H7 (cell line): ENCODE measurements at regions not wholly inside any gene's neighbourhood (a gene's known extent, or its start where the extent isn't known, plus 50 kb on each side); places are given as distances from the start of the nearest gene placed in this dataset.

ENCODE experiments used
- DNase-seq: peaks from one replicate; pipeline ENCODE4 v3.0.0; 2012
- H3K27me3 ChIP-seq: 2 replicates; pipeline ENCODE4 v1.6.0; 2011; ENCODE audit warnings: mild to moderate bottlenecking, low read length; ENCODE audit not compliant: control insufficient read depth, insufficient read depth
- H3K36me3 ChIP-seq: replicated peaks from 2 replicates; pipeline ENCODE4 v1.5.1; 2011; ENCODE audit warnings: low read length; ENCODE audit not compliant: control insufficient read depth, insufficient read depth
- H3K4me3 ChIP-seq: 2 replicates; pipeline ENCODE4 v1.5.1; 2011; ENCODE audit warnings: low read depth, mild to moderate bottlenecking, control low read depth, low read length, moderate library complexity; ENCODE audit not compliant: insufficient read depth

GRCh38 chr1:228917342-228917741, 182.1 kb downstream of the RHOU start:
- no peaks in the 10 kb centered on the region for H3K36me3 ChIP-seq
- no peak overlapping the region for H3K4me3 ChIP-seq
- DNase-seq: no peak
- no peaks in the 10 kb centered on the region for H3K27me3 ChIP-seq

GRCh38 chr1:228917755-228918154, 182.5 kb downstream of the RHOU start:
- H3K36me3 ChIP-seq: no peaks in the 10 kb centered on the region
- no peak for DNase-seq
- no peaks in the 10 kb centered on the region for H3K27me3 ChIP-seq
- no peak overlapping the region for H3K4me3 ChIP-seq

DNA sequence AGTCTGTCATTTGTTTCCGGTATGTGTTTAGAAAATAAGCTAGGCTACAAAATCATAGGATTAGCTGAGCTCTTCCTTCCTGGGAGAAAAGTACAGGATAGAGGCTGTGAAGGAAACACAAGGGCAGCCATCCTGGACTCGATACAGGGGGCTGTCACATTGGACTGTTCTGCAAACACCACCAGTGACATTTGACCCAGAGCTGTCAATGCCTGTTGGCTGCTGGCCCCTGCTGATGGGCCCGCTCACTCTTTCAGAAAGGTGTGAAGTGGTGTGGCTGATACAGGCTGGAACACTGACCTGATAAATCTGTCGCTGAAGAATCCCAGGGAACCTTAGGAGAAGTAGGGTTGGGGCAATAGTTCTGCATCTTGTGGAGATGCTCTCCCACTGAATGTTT, 183.1 kb downstream of the RHOU start:
- H3K36me3 ChIP-seq: no peaks in the 10 kb centered on the region
- H3K27me3 ChIP-seq: no peaks in the 10 kb centered on the region
- no peak overlapping the region for H3K4me3 ChIP-seq
- no peak for DNase-seq

- Histone ChIP-seq H3K36me3 (no peaks in the 10 kb centered on the region), H3K4me3 (no peak overlapping the region), H3K27me3 (no peaks in the 10 kb centered on the region)
- no peak for DNase-seq
Observed at GRCh38 chr1:228919914-228920313, 184.6 kb downstream of the RHOU start.

DNA sequence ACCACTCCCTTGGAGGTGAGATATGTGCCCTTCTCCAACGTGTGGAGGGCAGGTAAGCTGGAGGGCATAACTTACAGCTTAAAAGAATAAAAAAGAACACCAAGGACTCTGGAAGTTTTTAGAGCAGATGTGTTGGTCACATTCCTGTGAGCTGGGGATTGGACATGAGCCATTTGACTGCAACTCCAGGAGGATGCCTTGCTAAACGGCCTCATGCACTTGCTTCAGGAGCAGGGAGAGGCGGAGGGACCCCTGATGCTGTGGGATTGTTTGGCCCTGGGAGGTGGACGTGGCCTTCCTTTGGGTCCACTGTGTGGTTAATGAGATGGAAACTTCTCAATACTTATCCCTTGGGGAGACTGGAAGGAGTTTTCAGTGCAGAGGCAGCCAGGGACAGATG, 185.6 kb downstream of the RHOU start:
- Histone ChIP-seq H3K27me3 (no peaks in the 10 kb centered on the region), H3K4me3 (no peak overlapping the region), H3K36me3 (no peaks in the 10 kb centered on the region)
- DNase-seq: no peak

DNA sequence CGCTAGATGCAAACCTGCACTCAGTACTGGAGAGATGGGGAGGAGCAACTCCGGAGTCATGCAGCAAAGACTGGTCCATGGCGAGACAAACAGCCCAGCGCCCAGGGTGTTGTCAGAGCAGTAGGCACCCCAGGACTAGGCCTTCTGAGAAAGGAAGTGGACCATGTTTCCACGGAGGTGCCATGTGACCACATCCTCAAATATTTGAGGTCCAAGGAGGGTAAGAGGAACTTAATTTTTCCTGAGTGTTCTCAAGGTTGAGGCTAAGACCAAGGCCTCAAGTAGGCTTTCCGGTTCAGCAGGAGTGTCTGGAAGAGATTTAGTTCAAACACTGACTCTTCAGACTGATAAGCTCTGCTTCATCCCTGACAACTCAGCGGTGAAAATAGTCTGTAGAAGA, 186.2 kb downstream of the RHOU start:
- no peaks in the 10 kb centered on the region for H3K36me3 ChIP-seq
- no peak overlapping the region for H3K4me3 ChIP-seq
- no peaks in the 10 kb centered on the region for H3K27me3 ChIP-seq
- no peak for DNase-seq

- no peak for DNase-seq
- Histone ChIP-seq H3K4me3 (no peak overlapping the region), H3K27me3 (no peaks in the 10 kb centered on the region), H3K36me3 (no peaks in the 10 kb centered on the region)
Observed at GRCh38 chr1:228922722-228923376, 187.6 kb downstream of the RHOU start.

DNA sequence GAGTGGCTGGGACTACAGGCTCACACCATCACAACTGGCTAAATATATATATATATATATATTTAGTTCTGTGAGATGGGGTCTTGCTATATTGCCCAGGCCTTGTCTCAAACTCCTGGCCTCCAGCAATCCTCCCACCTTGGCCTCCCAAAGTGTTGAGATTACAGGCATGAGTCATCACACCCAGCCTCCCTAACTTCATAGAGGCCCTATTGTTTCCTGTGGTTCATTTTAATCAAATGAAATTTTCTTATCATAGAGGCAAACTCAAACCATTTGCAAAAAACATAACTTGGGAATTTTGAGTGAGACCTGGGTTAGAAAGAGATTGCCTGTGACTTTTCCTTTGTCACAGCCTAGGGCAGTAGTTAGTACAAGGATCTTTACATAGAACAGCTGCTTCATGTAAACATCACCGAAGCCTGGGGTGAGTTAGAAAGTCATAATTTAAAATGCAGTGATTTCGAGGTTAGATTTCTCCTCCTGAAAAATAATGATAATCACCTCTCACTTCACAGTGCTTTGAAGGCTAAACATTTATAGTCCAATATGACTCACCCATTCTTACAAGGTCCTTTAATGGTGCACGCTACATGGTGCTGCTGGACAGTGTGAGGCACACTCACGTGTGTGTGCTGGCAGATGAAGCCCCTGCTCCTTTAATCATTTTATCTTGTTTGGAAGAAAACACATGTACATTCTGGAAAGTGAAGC, 188.9 kb downstream of the RHOU start:
- Histone ChIP-seq H3K36me3 (no peaks in the 10 kb centered on the region), H3K4me3 (no peak overlapping the region), H3K27me3 (no peaks in the 10 kb centered on the region)
- DNase-seq: no peak

DNA sequence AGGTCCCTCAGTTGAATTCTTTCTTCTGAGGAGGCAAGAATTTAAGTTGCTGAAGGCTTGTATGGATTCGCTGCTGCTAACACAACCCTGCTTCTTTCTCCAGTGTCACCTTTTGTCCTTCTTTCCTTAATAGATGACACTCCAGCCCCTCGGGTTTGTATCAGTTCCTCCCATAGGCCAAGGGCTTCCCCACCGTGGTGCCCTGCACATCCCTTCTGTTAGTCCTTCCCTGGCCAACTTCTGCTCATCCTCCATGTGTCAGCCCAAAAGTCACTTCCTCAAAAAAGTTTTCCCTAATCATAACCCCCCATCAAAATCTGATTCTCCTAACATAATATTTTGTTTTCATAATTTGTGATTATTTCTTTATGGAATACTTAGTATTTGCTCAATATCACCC, 190.4 kb downstream of the RHOU start:
- no peaks in the 10 kb centered on the region for H3K27me3 ChIP-seq
- H3K4me3 ChIP-seq: no peak overlapping the region
- no peaks in the 10 kb centered on the region for H3K36me3 ChIP-seq
- DNase-seq: no peak

DNA sequence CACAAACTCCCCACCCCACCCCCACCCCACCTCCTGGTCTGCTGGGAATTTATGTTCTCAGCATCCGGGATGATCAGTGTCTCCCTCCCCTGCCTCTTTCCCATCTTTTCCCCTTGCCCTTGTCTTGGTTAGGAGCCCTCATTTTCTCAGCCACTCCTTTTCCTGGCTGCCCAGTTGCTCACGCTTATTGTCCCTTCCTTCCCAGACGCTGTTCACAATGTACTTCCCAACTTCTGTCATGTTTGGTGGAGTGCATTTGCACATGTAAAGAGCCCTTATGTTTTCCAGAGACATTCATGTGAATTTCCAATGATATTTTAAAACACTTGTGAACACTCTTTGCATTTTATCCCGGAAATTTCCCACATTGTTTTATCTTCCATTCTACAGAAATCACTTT, 192.1 kb downstream of the RHOU start:
- Histone ChIP-seq H3K27me3 (no peaks in the 10 kb centered on the region), H3K4me3 (no peak overlapping the region), H3K36me3 (no peaks in the 10 kb centered on the region)
- DNase-seq: no peak

DNA sequence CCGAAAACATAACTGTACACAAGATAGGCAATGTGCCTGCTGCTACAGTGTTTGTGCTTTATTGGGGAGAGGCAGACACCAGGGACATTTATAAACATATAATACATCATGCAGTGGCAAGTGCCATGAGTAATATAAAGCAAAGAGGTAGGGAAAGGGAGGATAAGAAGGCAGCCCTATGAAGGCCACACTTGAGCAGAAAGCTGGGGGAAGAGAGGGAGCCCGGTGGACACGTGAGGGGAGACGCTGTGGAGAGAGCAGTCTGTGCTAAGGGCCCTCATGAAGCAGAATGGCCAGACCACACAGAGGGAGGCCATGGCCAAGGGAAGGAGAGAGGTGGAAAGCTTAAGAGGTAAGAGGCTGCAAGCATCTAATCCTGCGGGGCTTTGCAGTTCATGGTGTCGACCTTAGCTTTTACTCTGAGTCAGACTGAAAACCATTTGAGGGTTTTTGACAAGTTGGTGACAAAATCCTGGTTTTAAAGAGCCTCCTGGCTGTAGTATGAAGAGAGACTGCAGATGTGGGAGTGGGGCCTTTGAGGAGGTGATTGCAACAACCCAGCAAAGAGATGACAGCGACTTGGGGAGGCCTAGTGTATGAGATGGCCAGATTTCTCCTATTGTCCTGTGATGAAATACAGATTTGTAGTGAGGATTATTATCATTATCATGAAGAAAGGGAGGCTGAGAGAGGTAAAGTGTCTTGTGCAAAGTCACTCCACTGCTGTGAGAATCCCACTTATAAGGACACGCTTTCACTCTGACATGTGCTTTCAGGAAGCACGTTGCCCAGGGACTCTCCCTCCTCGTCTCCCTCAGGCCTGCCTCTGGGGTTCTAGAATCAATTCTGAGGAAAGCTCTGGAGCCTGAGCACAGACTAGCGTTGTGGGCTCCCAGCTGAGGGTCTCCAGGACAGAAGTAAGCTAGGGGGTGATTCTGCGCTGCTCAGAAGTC, 192.9 kb downstream of the RHOU start:
- DNase-seq: no peak
- H3K36me3 ChIP-seq: no peaks in the 10 kb centered on the region
- no peaks in the 10 kb centered on the region for H3K27me3 ChIP-seq
- H3K4me3 ChIP-seq: no peak overlapping the region

DNA sequence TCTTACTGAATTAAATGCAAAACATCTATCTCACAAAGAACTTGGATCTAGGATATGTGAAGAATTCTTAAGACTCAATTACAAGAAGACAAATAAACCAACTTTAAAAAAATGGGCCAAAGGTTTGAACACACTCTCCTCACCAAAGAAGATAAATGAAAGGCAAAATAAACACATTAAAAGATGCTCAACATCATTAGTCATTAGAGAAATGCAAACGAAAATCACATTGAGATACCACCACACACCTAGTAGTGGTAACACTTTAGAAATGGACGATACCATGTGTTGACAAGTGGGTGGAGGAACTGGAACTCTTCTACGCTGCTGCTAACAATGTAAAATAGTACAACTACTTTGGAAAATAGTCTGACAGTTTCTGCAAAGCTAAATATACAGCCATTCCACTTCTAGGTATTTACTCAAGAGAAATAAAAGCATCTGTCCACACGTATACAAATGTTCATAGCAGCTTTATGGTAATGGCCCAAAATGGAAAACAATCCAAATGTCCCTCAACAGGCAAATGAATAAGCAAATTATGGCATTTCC, 194.3 kb downstream of the RHOU start:
- Histone ChIP-seq H3K4me3 (no peak overlapping the region), H3K36me3 (no peaks in the 10 kb centered on the region), H3K27me3 (no peaks in the 10 kb centered on the region)
- DNase-seq: no peak

DNA sequence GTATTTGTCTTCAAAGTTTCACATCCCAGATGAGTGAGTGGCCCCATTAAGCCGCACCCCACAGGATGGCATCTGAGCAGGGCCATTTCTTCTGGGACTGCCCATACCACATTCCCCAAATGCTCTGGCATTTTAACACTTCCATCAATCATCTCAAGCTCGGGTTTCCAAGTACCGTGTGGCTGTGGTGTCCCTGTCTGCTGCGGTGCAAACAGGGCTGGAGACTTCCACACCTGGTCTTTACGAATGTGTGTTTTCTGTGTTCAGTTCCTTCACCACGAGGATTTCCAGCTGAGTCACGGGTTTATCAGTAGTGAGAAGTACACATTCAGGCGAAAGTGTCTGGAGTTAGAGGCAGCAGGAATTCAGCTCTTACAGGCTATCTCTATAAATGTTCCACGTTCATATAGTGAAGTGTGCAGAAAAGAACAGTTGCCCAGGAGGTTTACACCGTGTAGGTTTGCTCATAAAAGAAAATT, 195.2 kb downstream of the RHOU start:
- H3K4me3 ChIP-seq: no peak overlapping the region
- no peaks in the 10 kb centered on the region for H3K27me3 ChIP-seq
- H3K36me3 ChIP-seq: no peaks in the 10 kb centered on the region
- no peak for DNase-seq

DNA sequence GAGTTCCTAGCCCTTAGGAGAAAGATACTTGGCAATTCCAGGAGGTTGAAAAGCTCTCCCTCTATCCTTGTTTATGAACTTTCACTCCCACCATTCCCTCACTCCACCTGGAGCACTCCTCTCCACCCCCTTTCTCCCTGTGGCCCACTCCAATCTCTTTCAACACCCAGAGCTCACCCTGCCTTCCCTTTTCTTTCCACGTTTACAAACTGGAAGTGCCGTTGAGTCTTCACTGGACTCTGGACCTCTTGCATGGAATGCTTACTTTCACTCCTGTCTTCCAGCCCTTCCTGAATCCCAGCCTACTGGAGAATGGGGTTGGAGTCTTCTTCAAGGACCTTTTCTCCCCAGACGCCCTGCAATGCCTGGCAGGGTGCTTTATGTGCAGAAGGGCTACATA, 198.5 kb downstream of the RHOU start:
- Histone ChIP-seq H3K36me3 (no peaks in the 10 kb centered on the region), H3K27me3 (no peaks in the 10 kb centered on the region; the same call in 1 of the 2 replicates), H3K4me3 (no peak overlapping the region)
- no peak for DNase-seq
